Hematopoietic multipotent progenitor cell treated with erythropoietin and hydrocortisone succinate and interleukin-3 and kit ligand, for 17 days (in vitro differentiated cells): ENCODE measurements at regions not wholly inside any gene's neighbourhood (a gene's known extent, or its start where the extent isn't known, plus 50 kb on each side); places are given as distances from the start of the nearest gene placed in this dataset.
"Not testable (repeated sequence)": the region's sequence is repeated elsewhere in the genome, so short reads cannot be mapped to it uniquely, and the experiment has no call there.

Source experiments
- DNase-seq: peaks from one replicate; pipeline ENCODE4 v3.0.0-alpha.2; 2015; ENCODE audit warnings: low spot score

DNA sequence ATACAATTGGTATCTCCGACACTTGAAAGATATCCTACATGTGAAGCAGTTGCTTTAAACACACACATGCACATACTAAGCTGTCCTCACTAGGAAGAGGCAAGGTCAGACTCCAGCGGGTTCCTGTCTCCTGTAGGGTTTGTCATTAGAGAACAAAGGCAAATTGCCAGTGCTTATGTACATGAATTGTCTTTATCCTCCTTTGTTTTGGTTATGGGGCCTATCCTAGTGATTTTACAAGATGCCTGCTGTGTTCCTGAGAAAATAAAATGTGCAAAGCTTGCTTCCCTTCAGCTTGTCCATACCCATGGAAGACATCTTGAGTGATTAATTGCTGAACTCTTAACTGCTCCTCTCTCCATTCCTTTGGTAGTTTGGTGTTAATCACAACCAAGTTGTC lies 86.7 kb upstream of the SLC39A10 start:
- DNase-seq = no peak

DNA sequence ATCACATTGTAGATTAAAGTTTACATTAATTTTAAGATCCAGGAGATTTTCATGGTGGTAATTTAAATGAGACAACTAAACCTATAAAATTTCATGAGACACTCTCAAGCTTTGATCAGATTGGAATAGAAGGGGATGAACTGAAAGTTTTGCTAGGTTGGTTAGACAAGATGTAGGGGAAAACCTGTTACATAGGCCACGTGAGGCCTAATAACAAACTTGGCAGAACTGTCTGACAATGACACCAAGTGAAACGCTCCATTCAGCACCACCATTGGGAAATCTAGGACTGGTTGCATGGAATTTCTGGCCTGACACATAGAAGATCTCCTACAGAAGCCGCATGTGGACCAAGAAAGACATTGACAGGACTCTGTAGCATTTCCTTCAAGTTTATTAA lies 87.8 kb upstream of the SLC39A10 start:
- DNase-seq = no peak

DNA sequence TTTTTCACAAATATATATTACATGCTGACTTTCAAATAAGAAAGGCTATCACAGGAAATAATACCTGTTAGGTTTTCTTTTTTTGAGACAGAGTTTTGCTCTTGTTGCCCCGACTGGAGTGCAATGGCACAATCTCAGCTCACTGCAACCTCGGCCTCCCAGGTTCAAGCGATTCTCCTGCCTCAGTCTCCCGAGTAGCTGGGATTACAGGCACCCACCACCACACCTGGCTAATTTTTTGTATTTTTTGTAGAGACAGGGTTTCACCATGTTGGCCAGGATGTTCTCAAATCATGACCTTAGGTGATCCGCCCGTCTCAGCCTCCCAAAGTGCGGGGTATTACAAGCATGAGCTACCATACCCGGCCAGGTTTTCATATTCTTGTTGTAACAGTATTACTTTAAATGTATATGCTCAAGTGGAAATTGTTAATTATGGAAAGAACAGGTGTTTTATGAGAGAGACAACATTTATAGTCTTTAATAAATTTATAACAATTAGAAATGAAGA lies 92.3 kb upstream of the SLC39A10 start:
- not testable (repeated sequence) for DNase-seq

DNA sequence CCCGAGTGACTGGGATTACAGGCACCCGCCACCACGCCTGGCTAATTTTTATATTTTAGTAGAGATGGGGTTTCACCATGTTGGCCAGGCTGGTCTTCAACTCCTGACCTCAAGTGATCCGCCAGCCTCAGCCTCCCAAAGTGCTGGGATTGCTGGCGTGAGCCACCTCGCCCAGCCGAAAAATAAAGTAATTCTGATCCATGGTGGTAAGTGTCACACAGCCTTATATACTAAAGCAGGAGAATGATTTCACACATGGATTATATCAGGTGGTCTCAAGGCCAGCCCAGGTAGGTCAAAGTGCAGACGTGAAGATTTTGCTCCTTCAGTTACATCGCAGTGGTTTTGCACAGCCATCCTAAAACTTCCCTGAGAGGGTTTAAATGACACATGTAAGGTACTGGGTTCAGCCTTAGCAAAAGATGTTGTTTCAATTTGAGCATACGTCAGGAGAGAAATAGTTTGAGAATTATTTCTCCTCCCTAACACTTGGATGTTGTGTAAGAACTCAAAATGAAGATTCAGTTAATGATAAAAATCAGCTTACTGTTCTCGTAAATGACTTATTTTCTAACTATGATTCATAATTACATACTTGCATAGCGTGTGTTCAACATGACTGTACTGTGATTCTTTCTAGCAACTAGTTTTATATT lies 93.0 kb upstream of the SLC39A10 start:
- no peak for DNase-seq

DNA sequence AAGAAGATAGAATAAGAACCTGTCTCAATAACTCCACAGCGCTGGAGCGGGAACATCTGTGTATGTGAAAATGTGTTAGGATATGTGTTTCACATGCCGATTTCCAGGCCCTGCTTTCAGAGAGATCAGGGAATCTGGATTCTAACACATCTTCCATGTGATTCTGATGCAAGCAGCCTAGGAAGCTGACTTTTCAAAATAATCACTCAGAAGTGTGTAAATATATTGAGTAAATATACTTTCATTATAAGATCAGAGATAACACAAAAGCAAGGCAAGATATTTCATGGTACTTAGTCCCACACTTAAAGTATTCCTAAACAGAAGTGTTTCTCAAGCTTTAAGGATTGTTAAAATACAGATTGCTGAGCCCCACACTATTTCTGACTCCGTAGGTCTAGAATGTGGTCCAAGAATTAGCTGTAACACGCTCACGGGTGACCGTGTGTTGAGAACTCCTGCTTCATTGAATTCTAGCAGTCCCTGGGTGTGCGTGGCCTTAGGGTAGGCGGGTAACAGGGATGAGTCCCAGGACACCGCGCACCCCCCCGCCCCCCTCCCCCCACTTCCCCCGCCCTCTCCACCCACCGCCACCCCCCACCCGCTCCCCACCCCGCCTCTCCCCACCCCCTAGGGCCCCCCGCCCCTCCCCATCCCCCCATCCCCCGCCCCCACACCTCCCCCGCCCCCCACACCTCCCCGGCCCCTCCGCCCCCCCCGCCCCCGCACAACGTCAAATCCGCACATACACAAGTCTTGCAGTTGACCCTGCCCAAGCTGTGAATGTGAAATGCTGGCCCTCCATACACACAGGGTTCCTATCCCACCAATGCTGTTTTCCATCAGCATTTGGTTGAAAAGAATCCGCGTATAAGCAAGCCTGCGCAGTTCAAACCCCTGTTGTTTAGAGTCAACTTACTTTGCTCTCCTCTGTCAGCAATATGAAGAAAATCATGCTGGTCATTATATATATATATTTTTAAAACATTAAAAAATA lies 94.2 kb upstream of the SLC39A10 start:
- no peak for DNase-seq

DNA sequence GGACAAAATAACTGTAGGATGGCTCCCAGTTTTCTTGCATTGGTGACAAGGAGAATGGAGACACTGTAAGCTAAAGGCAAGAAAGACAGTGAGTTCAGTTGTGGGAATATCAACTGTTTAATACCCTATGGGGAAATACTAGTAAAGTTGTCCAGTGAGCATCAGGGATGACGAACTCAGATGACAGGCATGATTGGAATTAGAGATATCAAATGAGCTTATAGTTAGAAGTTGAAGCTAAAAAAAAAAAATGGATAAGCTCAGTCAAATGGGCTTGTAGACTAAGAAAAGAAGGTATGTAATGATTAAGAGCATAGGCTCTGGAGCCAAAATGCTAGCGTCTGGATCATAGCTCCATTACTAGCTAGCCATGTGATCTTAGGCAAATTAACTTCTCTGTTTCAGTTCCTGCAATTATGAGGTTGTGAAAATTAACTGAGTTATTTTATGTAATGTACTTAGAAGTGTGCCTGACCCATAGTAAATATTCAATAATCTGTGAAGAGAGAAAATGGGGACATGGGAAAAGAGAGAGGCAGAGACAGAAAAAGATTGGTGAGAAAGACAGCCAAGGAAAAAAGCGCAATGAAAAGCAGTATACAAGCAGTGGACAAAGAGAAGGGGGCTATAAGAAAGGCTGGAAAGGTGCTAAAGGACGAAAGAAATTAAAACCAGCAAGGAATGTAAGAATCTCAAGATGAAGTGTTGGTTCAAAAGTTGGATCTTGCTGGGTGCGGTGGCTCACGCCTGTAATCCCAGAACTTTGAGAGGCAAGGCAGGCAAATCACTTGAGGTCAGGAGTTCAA lies 95.7 kb upstream of the SLC39A10 start:
- no peak for DNase-seq

DNA sequence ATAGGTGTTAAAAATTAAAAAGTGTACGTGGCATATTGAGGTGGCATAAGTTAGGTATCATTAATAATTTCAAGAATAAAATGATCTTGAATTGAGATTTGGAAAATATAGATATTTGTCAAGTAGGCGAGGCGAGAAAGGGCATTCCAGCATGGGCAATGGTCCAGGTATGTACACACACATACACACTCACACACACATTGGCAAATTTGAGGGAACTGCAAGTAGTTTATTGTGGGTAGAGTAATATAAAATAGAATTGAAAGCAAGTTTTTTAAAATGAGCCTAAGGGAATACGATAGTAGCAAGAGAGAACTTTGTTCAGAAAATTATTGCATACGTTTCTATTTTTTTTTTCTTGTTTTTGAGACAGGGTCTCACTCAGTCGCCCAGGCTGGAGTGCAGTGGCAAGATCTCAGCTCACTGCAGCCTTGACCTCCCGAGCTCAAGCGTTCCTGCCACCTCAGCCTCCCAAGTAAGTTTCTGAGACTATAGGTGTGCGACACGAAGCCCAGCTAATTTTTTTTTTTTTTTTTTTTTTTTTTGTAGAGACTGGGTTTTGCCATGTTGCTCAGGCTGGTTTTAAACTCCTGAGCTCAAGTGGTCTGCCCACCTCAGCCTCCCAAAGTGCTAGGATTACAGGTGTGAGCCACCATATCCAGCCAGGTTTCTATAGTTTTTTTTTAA lies 96.7 kb upstream of the SLC39A10 start:
- no peak for DNase-seq

DNA sequence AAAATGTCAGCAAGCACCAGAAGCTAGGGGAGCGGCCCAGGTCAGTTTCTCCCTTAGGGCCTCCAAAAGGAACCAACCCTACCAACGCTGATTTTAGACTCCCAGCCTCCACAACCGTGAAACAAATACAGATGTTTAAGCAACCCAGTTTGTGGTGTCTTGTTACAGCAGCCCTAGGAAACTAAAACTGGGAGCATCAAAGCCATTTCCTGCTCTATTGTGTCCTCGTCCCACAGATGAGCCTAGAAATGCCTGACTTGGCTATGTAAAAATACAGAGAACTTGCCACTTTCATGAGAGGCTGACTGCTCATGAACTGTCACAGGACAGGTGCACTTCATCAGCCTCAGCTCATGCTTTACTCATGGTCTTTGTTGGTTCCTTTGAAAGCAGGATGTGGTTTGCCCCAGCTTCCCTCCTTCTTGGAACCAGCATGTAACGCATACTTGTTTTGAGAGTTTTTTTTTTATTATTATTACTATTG lies 97.6 kb upstream of the SLC39A10 start:
- no peak for DNase-seq

DNA sequence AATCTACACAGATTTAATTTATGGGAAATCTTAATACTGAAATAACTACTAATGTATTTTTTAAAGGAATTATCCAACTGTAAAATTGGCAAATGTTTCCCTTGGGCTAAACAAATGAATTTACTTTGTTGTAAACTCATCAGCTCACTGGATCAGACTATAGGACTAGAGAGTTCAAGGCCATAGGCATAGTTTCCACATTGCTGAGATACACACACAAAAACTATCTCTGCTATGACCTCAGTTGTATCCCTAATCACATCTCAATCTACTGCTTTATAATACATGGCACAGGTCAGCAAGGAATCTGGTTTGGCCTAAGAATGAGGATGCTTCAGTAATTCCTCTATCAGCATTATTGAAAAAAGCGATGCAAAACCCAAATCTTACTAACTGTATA lies 101.1 kb upstream of the SLC39A10 start:
- no peak for DNase-seq

DNA sequence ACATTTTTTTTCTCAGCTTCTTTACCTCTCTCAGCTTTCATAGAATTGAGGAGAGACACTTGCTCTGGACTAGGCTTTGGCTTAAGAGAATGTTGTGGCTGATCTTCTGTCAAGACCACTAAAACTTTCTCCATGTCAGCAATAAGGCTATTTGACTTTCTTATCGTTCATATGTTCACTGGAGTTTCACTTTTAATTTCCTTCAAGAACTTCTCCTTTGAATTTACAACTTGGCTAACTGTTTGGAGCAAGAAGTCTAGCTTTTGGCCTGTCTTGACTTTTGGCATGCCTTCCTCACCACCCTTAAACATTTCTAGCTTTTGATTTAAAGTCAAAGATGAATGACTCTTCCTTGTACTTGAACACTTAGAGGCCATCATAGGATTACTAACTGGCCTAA lies 104.4 kb upstream of the SLC39A10 start:
- no peak for DNase-seq

DNA sequence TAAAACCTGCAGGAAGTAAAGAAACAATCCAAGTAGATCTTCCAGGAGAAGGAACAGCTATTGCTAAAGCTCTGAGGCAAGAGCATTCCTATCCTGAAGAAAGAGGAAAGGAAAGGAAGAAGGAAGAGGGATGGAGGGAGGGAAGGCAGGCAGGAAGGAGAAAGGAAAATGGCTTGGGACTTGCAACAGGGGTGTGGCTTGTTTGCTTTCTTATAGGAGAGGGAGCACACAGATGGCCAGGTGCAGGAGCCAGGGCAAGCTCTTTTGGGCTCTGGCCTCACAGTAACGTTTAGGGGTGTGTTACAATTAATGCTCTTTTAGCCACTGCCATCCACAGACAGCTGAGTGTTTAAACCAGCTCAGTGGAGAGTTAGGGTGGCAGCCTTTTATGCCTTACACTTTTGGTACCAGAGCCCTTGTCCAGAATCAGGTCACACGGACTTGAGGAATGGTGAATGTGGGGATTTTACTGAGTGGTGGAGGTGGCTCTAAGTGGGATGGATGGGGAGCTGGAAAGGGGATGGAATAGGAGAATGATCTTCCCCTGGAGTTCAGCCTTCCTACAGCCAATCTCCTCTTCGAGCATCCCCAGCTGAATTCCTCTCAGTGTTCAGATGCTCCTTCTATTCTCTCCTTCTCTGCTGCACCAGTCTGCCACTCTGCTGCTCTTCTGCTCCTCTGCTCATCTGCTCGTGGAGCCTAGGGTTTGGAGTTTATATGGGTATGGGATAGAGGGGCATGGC lies 108.7 kb upstream of the SLC39A10 start:
- DNase-seq = no peak

DNA sequence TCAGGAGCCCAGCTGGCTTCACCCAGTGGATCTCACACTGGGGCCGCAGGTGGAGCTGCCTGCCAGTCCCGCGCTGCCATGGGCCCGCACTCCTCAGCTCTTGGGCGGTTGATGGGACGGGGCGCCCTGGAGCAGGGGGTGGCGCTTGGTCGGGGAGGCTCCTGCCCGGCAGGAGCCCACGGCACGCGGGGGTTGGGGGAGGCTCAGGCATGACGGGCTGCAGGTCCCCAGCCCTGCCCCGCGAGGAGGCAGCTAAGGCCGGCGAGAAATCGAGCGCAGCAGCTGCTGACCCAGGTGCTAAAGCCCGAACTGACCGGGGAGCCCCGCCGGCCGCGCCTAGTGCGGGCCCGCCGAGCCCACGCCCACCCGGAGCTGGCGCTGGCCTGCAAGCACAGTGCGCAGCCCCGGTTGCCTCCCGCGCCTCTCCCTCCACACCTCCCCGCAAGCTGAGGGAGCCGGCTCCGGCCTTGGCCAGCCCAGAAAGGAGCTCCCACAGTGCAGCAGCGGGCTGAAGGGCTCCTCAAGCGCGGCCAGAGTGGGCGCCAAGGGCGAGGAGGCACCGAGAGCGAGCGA lies 109.7 kb upstream of the SLC39A10 start:
- not testable (repeated sequence) for DNase-seq

DNA sequence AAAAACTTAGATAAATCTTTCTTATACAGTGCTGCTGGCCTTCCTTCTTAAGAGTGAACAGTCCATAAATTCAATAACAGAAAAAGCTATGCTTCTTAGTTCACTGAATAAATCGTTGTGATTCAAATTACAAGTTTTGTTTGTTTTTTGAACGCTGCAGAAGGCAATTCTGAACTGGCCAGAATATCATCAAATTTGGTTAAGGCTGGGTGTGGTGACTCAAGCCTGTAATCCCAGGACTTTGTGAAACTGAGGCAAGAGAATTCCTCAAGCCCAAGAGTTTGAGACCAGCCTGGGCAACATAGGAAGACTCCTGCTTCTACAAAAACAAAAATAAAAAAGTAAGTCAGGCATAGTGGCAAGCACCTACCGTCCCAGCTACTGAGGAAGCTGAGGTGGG lies 111.2 kb upstream of the SLC39A10 start:
- no peak for DNase-seq

DNA sequence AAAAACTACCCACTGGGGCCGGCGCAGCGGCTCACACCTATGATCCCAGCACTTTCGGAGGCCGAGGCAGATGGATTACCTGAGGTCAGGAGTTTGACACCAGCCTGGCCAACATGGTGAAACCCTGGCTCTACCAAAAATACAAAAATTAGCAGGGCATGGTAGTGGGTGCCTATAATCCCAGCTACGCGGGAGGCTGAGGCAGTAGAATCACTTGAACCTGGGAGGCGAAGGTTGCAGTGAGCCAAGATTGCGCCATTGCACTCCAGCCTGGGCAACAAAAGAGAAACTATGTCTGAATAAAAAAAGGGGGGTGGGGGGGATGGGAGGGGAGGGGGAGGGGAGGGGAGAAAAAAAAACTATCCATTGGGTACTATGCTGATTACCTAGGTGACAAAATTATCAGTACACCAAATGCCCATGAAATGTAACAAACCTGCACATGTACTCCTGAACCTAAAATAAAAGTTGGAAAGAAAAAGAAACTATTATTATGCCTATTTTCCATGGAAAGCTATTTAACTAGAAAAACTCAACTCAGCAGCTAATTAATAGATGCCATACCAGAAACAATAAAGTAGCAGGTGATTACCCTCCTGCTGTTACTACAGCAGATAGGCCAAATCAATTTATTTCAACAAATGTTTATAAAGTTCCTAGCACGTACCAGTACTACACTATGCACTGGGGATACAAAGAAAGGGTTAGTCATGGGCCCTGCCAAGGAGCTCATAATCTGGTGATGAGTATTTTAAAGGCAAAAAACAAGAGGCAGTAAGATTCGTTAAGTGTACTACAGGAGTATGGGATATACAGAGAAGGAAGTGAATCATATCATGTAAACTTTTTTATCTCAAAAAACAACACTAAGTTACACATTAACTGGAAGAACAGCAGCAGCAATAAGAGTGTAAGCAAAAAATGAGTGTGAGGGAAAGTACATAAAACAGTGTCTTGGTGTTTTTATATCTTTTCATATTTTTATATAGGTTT lies 112.8 kb upstream of the SLC39A10 start:
- DNase-seq = no peak

DNA sequence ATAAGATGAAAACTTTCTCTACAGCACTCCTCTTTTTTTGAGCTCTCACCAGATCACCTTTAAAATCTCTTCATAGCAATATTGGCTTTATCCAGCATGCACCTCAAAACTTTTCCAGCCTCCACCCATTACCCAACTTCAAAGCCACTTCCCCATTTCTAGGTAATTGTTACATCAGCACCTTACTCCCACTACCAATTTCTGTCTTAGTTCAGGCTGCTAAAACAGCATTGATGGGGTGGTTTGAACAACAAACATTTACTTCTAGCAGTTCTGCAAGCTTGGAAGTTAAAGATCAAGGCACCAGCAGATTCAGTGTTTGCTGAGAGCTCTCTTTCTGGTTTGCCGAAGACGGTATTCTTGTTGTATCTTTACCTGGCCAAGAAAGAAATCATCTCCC lies 114.0 kb upstream of the SLC39A10 start:
- no peak for DNase-seq

DNA sequence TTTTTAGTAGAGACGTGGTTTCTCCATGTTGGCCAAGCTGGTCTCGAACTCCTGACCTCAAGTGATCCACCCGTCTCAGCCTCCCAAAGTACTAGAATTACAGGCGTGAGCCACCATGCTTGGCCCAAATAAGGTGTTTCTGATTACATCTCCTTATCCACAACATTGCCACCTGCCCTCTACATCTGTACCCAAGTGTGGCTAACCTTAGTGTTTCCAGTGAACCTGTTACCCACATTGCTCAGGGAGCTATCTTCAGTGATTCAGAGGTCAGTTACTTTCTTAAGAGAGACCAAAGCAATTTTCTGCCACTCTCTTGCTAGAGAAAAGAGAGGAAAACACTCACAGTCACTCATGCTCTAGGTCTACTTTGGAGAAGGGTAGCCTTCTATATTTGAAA lies 115.0 kb upstream of the SLC39A10 start:
- no peak for DNase-seq

DNA sequence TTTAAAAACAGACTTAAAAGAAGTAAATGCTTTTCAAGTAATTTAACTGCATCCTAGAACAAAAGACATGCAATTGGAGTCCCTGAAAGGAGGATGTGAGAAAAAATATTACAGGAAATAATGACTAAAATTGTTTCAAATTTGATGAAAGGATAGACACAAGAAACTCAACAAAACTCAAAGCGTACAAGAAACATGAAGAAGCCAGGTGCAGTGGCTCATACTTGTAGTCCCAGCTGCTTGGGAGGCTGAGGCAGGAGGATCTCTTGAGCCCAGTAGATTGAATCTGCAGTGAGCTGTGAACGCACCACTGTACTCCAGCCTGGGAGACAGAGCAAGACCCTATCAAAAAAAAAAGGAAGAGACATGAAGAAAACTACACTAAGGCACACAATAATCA lies 118.1 kb upstream of the SLC39A10 start:
- DNase-seq = no peak

DNA sequence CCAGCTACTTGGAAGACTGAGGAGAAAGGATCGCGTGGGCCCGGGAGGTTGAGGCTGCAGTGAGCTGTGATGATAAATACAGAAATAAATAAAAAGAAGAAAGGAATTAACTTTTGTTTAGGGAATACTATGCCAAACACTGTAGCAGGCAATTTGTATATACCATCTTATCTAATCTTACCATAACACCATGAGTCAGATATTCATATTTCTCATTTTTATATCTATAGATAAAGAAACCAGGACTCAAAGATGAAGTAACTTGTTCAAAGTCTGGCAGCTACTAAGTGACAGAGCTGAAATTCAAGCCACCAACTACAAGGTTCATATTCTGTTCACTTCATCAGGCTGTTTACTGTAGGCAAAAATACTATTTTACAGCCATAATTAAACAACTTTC lies 119.2 kb upstream of the SLC39A10 start:
- no peak for DNase-seq

DNA sequence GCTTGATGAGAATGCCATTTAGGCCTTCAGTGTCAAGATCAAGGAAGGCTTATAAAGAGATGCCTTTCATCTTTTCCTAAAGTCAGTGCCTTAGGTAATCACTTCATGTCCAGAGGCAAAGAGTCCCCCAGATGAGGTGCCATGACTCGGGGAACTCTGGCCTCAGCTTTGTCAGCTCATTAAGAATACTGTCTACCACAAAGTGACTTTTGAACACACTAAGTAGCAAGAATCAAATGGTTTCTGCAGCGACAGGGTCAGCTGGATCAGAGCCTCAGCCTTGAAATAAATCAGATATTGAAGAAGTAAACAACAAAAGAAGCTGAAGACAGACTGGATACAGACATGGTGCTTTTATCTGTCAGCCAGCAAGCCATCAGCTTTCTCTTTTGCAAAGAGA lies 120.1 kb upstream of the SLC39A10 start:
- DNase-seq = no peak
